SK-N-SH (cell line): ENCODE measurements at regions not wholly inside any gene's neighbourhood (a gene's known extent, or its start where the extent isn't known, plus 50 kb on each side); places are given as distances from the start of the nearest gene placed in this dataset.

Source experiments
- CTCF ChIA-PET: fragments of 300-600, 350-600 bp; formaldehyde crosslinking; extraction: SDS; loops from one replicate; lab custom pipeline; 2021; lab: Yijun Ruan, JAX
- POLR2A ChIA-PET: fragments of 350-600 bp; sonication (Branson Sonifier 250); formaldehyde crosslinking; extraction: SDS; loops from one replicate; lab custom pipeline; 2020; ENCODE audit warnings: antibody characterized with exemption, inconsistent platforms; lab: Yijun Ruan, JAX
- DNase-seq: peaks from one replicate; pipeline ENCODE4 v3.0.0; 2012
- H2AFZ ChIP-seq: fragments of 200-600 bp; sonication (generic); 2 replicates; pipeline ENCODE4 v1.8.1; 2016; ENCODE audit warnings: antibody characterized with exemption, mild to moderate bottlenecking, low read depth
- H3F3A ChIP-seq: fragments of 200-600 bp; sonication (generic); replicated peaks from 2 replicates; pipeline ENCODE3; 2016; ENCODE audit warnings: antibody characterized with exemption, mild to moderate bottlenecking; ENCODE audit not compliant: insufficient read depth
- H3K27ac ChIP-seq, 2 experiments: fragments of 200-500 bp in 1 of 2; fragments of 200-600 bp in 1 of 2; sonication (Bioruptor generic) in 1 of 2; sonication (generic), shearing (Covaris generic) in 1 of 2; 2 replicates each; pipeline versions ENCODE4 v1.5.1 to v1.6.1; 2014 to 2016; ENCODE audit warnings: low read depth in 2 of 2, inconsistent platforms in 1 of 2, low read length in 1 of 2, mild to moderate bottlenecking in 1 of 2, mixed read lengths in 1 of 2
- H3K27me3 ChIP-seq: fragments of 200-600 bp; sonication (generic), shearing (Covaris generic); 2 replicates; pipeline ENCODE4 v1.6.1; 2016; ENCODE audit warnings: mixed run types; ENCODE audit not compliant: insufficient read depth
- H3K36me3 ChIP-seq, 2 experiments: fragments of 200-500 bp in 1 of 2; fragments of 200-600 bp in 1 of 2; sonication (Bioruptor generic) in 1 of 2; sonication (generic) in 1 of 2; replicated peaks in 1 of 2; 2 replicates each; pipeline versions ENCODE3 to v1.5.1; 2014 to 2016; ENCODE audit warnings: low read length in 1 of 2, mild to moderate bottlenecking in 1 of 2; ENCODE audit not compliant: insufficient read depth in 2 of 2, control insufficient read depth in 1 of 2
- H3K4me1 ChIP-seq, 2 experiments: fragments of 200-500 bp in 1 of 2; fragments of 200-600 bp in 1 of 2; sonication (Bioruptor generic) in 1 of 2; sonication (generic), shearing (Covaris generic) in 1 of 2; 2 replicates each; pipeline versions ENCODE4 v1.5.1 to v1.6.1; 2014 to 2016; ENCODE audit warnings: low read depth in 1 of 2, low read length in 1 of 2, mixed run types in 1 of 2; ENCODE audit not compliant: insufficient read depth in 2 of 2, control insufficient read depth in 1 of 2
- H3K4me2 ChIP-seq: fragments of 200-600 bp; sonication (generic), shearing (Covaris generic); 2 replicates; pipeline ENCODE4 v1.6.1; 2017; ENCODE audit warnings: mixed run types
- H3K4me3 ChIP-seq, 2 experiments: fragments of 200-500 bp in 1 of 2; fragments of 200-600 bp in 1 of 2; sonication (Bioruptor generic) in 1 of 2; sonication (generic), shearing (Covaris generic) in 1 of 2; 2 replicates each; pipeline versions ENCODE4 v1.5.1 to v1.8.1; 2014 to 2016; ENCODE audit warnings: low read depth in 2 of 2, inconsistent platforms in 1 of 2, low read length in 1 of 2, mild to moderate bottlenecking in 1 of 2, mixed read lengths in 1 of 2, moderate library complexity in 1 of 2
- H3K79me2 ChIP-seq: fragments of 200-600 bp; sonication (generic); 2 replicates; pipeline ENCODE4 v1.8.1; 2017; ENCODE audit warnings: mild to moderate bottlenecking; ENCODE audit not compliant: insufficient read depth
- H3K9ac ChIP-seq: fragments of 200-600 bp; sonication (generic); 2 replicates; pipeline ENCODE4 v1.6.1; 2017; ENCODE audit warnings: mixed run types
- H3K9me2 ChIP-seq: fragments of 200-600 bp; sonication (generic); 2 replicates; pipeline ENCODE4 v1.6.1; 2017; ENCODE audit warnings: mixed run types
- H3K9me3 ChIP-seq: fragments of 200-600 bp; sonication (generic); 2 replicates; pipeline ENCODE4 v1.6.1; 2017; ENCODE audit warnings: mixed run types, mild to moderate bottlenecking, moderate library complexity
- H4K20me1 ChIP-seq: fragments of 200-600 bp; sonication (generic); 2 replicates; pipeline ENCODE4 v1.6.1; 2017; ENCODE audit warnings: mild to moderate bottlenecking, mixed run types; ENCODE audit not compliant: insufficient read depth
- CHD2 ChIP-seq: fragments of 150-350 bp; IDR thresholded peaks from 2 replicates; pipeline ENCODE4 v1.6.1; 2018; ENCODE audit warnings: low read length; ENCODE audit not compliant: partially characterized antibody
- EZH2phosphoT487 ChIP-seq: fragments of 200-600 bp; sonication (generic); IDR thresholded peaks from 2 replicates; pipeline ENCODE4 v1.6.1; 2017; ENCODE audit warnings: low read depth, mixed run types, mild to moderate bottlenecking, antibody characterized with exemption, moderate library complexity, borderline replicate concordance
- FOXJ3 ChIP-seq: sonication (generic); formaldehyde crosslinking; IDR thresholded peaks from 2 replicates; pipeline ENCODE4 v1.5.1; 2020; ENCODE audit warnings: mild to moderate bottlenecking, missing genetic modification reagents
- GABPA ChIP-seq: IDR thresholded peaks from 2 replicates; pipeline ENCODE4 v1.4.0; 2012; ENCODE audit warnings: low read depth, mild to moderate bottlenecking
- JUND ChIP-seq: IDR thresholded peaks from 2 replicates; pipeline ENCODE4 v1.4.0; 2012
- NFIC ChIP-seq: IDR thresholded peaks from 2 replicates; pipeline ENCODE4 v1.4.0; 2012; ENCODE audit warnings: borderline replicate concordance
- NRF1 ChIP-seq: IDR thresholded peaks from 2 replicates; pipeline ENCODE4 v1.6.1; 2012; ENCODE audit warnings: low read depth, mild to moderate bottlenecking, low read length
- POLR2AphosphoS5 ChIP-seq: IDR thresholded peaks from 2 replicates; pipeline ENCODE4 v1.6.1; 2012; ENCODE audit warnings: low read depth, low read length
- RAD21 ChIP-seq: IDR thresholded peaks from 2 replicates; pipeline ENCODE4 v1.6.1; 2012; ENCODE audit warnings: mild to moderate bottlenecking, low read length
- RCOR1 ChIP-seq: fragments of 150-350 bp; IDR thresholded peaks from 2 replicates; pipeline ENCODE4 v1.6.1; 2017; ENCODE audit warnings: antibody characterized with exemption, low read length
- RXRA ChIP-seq: IDR thresholded peaks from 2 replicates; pipeline ENCODE4 v1.4.0; 2012; ENCODE audit warnings: low read depth, mild to moderate bottlenecking, borderline replicate concordance
- TAF1 ChIP-seq: IDR thresholded peaks from 2 replicates; pipeline ENCODE4 v1.6.1; 2012; ENCODE audit warnings: low read depth, mild to moderate bottlenecking, low read length, moderate library complexity, borderline replicate concordance
- TCF12 ChIP-seq: IDR thresholded peaks from 2 replicates; pipeline ENCODE4 v1.4.0; 2012
- YY1 ChIP-seq: IDR thresholded peaks from 2 replicates; pipeline ENCODE4 v1.4.0; 2012; ENCODE audit warnings: low read depth, mild to moderate bottlenecking
- WGBS: methylation state at CpG from one replicate; pipeline ENCODE4 v1.1.6; 2017; ENCODE audit warnings: low lambda C conversion rate; 5-methylcytosine and 5-hydroxymethylcytosine counted together
- TF ChIP-seq, protein P1 (sequence below): IDR thresholded peaks from 2 replicates; pipeline ENCODE4; 2012
- TF ChIP-seq, protein P2 (sequence below): IDR thresholded peaks from 2 replicates; pipeline ENCODE4 v1.6.1; 2012; ENCODE audit warnings: mild to moderate bottlenecking, low read depth, low read length, moderate library complexity

DNA sequence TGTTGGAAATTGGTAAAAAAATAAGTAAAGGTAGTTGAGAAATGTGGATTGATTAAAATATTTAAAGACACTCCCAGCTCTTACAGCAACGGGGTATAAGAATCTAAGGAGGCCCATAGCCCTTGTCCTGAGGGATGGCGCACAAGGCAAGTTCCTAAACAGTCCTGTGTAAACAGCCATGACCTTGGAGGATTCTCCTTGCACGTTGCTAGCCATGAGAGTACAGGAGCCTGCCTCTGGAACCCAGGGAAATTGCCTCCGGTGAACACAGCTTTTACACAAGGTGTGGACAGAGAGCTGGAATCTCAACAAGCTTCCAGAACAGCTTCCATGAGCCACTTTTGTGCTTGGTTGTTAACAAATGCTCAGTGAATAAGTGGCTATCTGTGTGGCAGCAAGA lies 378.2 kb downstream of the FOXO1 start:
- Histone ChIP-seq H3K27me3 (no peaks in the 10 kb centered on the region), H3K9me3 (no peaks in the 10 kb centered on the region), H3K4me1 (no peaks in the 10 kb centered on the region; a peak in 1 of 4 replicates), H4K20me1 (no peaks in the 10 kb centered on the region), H3F3A (no peaks in the 10 kb centered on the region)
- POLR2A ChIA-PET: no interaction called here
- TF ChIP-seq GABPA (no peak), TCF12 (no peak), RCOR1 (no peak), FOXJ3 (no peak), TAF1 (no peak), YY1 (no peak), RAD21 (no peak), POLR2AphosphoS5 (no peak), CHD2 (no peak), NRF1 (no peak), NFIC (no peak), RXRA (no peak)
- TF ChIP-seq, protein P1, sequence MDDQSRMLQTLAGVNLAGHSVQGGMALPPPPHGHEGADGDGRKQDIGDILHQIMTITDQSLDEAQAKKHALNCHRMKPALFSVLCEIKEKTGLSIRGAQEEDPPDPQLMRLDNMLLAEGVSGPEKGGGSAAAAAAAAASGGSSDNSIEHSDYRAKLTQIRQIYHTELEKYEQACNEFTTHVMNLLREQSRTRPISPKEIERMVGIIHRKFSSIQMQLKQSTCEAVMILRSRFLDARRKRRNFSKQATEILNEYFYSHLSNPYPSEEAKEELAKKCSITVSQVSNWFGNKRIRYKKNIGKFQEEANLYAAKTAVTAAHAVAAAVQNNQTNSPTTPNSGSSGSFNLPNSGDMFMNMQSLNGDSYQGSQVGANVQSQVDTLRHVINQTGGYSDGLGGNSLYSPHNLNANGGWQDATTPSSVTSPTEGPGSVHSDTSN: no peak
- TF ChIP-seq, protein P2, sequence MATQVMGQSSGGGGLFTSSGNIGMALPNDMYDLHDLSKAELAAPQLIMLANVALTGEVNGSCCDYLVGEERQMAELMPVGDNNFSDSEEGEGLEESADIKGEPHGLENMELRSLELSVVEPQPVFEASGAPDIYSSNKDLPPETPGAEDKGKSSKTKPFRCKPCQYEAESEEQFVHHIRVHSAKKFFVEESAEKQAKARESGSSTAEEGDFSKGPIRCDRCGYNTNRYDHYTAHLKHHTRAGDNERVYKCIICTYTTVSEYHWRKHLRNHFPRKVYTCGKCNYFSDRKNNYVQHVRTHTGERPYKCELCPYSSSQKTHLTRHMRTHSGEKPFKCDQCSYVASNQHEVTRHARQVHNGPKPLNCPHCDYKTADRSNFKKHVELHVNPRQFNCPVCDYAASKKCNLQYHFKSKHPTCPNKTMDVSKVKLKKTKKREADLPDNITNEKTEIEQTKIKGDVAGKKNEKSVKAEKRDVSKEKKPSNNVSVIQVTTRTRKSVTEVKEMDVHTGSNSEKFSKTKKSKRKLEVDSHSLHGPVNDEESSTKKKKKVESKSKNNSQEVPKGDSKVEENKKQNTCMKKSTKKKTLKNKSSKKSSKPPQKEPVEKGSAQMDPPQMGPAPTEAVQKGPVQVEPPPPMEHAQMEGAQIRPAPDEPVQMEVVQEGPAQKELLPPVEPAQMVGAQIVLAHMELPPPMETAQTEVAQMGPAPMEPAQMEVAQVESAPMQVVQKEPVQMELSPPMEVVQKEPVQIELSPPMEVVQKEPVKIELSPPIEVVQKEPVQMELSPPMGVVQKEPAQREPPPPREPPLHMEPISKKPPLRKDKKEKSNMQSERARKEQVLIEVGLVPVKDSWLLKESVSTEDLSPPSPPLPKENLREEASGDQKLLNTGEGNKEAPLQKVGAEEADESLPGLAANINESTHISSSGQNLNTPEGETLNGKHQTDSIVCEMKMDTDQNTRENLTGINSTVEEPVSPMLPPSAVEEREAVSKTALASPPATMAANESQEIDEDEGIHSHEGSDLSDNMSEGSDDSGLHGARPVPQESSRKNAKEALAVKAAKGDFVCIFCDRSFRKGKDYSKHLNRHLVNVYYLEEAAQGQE: no peak
- TF ChIP-seq, all 33 proteins: peak for 0
- DNase-seq: no peak
- H3K79me2 ChIP-seq: no peaks in the 10 kb centered on the region
- CTCF ChIA-PET: no interaction called here
- no peaks in the 10 kb centered on the region for H3K9me2 ChIP-seq
- H3K36me3 ChIP-seq: no peaks in the 10 kb centered on the region
- H3K9ac ChIP-seq: no peak overlapping the region
- 76% methylated on average over 3 of the region's 4 CpGs for WGBS
- H2AFZ ChIP-seq: no peak overlapping the region
- no peak overlapping the region for H3K27ac ChIP-seq
- no peak overlapping the region for H3K4me2 ChIP-seq
- no peak overlapping the region for H3K4me3 ChIP-seq

DNA sequence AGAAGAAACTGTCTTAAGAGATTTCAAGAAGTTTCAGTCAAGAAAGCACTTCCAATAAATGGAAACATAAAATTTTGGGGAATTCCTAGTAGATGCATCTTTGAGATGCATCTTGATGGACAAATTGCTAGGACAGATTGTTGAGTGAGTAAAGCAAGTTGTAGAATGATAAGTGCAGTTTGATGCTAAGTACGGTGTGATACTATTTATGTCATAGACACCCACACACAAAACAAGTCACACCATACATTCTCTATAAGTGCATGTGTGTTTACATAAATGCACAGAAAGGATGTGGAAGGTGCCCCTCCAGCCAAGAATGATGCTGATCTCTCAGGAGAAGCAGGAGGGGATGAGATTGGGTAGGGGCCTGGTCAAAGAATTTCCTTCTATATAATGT lies 375.7 kb downstream of the FOXO1 start:
- no peak overlapping the region for H3K4me3 ChIP-seq
- no peaks in the 10 kb centered on the region for H3K9me3 ChIP-seq
- TF ChIP-seq EZH2phosphoT487: no peak
- TF ChIP-seq JUND: no peak
- H3K27ac ChIP-seq: no peak overlapping the region
- ChIA-PET CTCF (no interaction called here), POLR2A (no interaction called here)
- 83% methylated on average over 1 of the region's 1 CpG for WGBS
- no peaks in the 10 kb centered on the region for H3K79me2 ChIP-seq
- no peaks in the 10 kb centered on the region for H3F3A ChIP-seq
- H3K4me2 ChIP-seq: no peak overlapping the region
- H3K9me2 ChIP-seq: no peaks in the 10 kb centered on the region
- no peak overlapping the region for H3K9ac ChIP-seq
- no peaks in the 10 kb centered on the region for H3K36me3 ChIP-seq
- DNase-seq: no peak
- no peaks in the 10 kb centered on the region for H4K20me1 ChIP-seq
- H3K27me3 ChIP-seq: no peaks in the 10 kb centered on the region
- H2AFZ ChIP-seq: no peak overlapping the region
- H3K4me1 ChIP-seq: no peaks in the 10 kb centered on the region; a peak in 1 of 4 replicates
